OCI-LY7 (cell line): ENCODE measurements at regions not wholly inside any gene's neighbourhood (a gene's known extent, or its start where the extent isn't known, plus 50 kb on each side); places are given as distances from the start of the nearest gene placed in this dataset.

Experiments used
- BruUV-seq: library from RNA; stranded (reverse); fragments of 400-500 nt; replicated peaks from 2 replicates; lab custom pipeline; 2021; lab: Mats Ljungman, UMichigan
- CTCF ChIA-PET: fragments of 300-600 bp; sonication (Branson Sonifier 250); formaldehyde crosslinking; loops from one replicate; lab custom pipeline; 2022; ENCODE audit warnings: antibody characterized with exemption; ENCODE audit not compliant: unreplicated experiment; lab: Charles Lee
- POLR2A ChIA-PET: fragments of 300-600 bp; sonication (Branson Sonifier 250); formaldehyde crosslinking; loops from one replicate; lab custom pipeline; 2022; ENCODE audit warnings: antibody characterized with exemption; lab: Charles Lee
- DNase-seq: peaks from one replicate; pipeline ENCODE4 v3.0.0-alpha.2; 2015; ENCODE audit warnings: low spot score
- H2AFZ ChIP-seq: fragments of 200-600 bp; sonication (generic), shearing (Covaris generic); 2 replicates; pipeline ENCODE4 v1.6.1; 2014; ENCODE audit warnings: mild to moderate bottlenecking, antibody characterized with exemption, low read length, moderate library complexity
- H3K27ac ChIP-seq: fragments of 200-600 bp; sonication (generic); 2 replicates; pipeline ENCODE4 v1.5.1; 2014; ENCODE audit warnings: mixed run types, low read depth, mild to moderate bottlenecking, moderate library complexity, low read length, inconsistent platforms; ENCODE audit not compliant: poor library complexity, severe bottlenecking
- H3K36me3 ChIP-seq: fragments of 200-600 bp; sonication (generic); 2 replicates; pipeline ENCODE4 v1.6.1; 2014; ENCODE audit warnings: mild to moderate bottlenecking, antibody characterized with exemption, low read length, moderate library complexity, mixed read lengths; ENCODE audit not compliant: insufficient read depth
- H3K4me1 ChIP-seq: fragments of 200-600 bp; sonication (generic); 2 replicates; pipeline ENCODE4 v1.5.1; 2014; ENCODE audit warnings: mild to moderate bottlenecking, low read length; ENCODE audit not compliant: insufficient read depth, poor library complexity, severe bottlenecking
- H3K4me2 ChIP-seq: fragments of 200-600 bp; sonication (generic); 2 replicates; pipeline ENCODE4 v1.6.1; 2014; ENCODE audit warnings: mild to moderate bottlenecking, low read length
- H3K4me3 ChIP-seq: fragments of 200-600 bp; sonication (generic); 2 replicates; pipeline ENCODE4 v1.5.1; 2014; ENCODE audit warnings: mild to moderate bottlenecking, low read depth, low read length; ENCODE audit not compliant: poor library complexity, severe bottlenecking
- H3K79me2 ChIP-seq: fragments of 200-600 bp; sonication (generic); 2 replicates; pipeline ENCODE4 v1.6.1; 2016; ENCODE audit warnings: low read depth, mild to moderate bottlenecking, low read length, moderate library complexity, mixed read lengths; ENCODE audit not compliant: insufficient read depth
- H3K9me2 ChIP-seq: fragments of 200-600 bp; sonication (generic); 2 replicates; pipeline ENCODE4 v1.6.1; 2016; ENCODE audit warnings: mild to moderate bottlenecking, low read length, mixed read lengths; ENCODE audit not compliant: insufficient read depth
- H3K9me3 ChIP-seq: fragments of 200-600 bp; sonication (generic); 2 replicates; pipeline ENCODE4 v1.6.1; 2014; ENCODE audit warnings: mild to moderate bottlenecking, mixed run types, low read length, mixed read lengths
- H4K20me1 ChIP-seq: fragments of 200-600 bp; sonication (generic); 2 replicates; pipeline ENCODE4 v1.6.1; 2014; ENCODE audit warnings: mild to moderate bottlenecking, antibody characterized with exemption, low read length, moderate library complexity, mixed read lengths; ENCODE audit not compliant: insufficient read depth
- EZH2phosphoT487 ChIP-seq: fragments of 200-600 bp; sonication (generic); IDR thresholded peaks from 2 replicates; pipeline ENCODE4 v1.6.1; 2018; ENCODE audit warnings: low read depth, borderline replicate concordance, mild to moderate bottlenecking, mixed run types, antibody characterized with exemption, low read length, moderate library complexity, mixed read lengths
- intact Hi-C: fragments of 100-400 bp; cut with micrococcal nuclease; formaldehyde crosslinking; loops from one replicate; pipeline ENCODE4 v1.10.0; 2022; ENCODE audit not compliant: unreplicated experiment
- TF ChIP-seq, protein P1 (sequence below): fragments of 200-600 bp; sonication (generic); conservative IDR thresholded peaks from 2 replicates; pipeline ENCODE4 v1.5.1; 2014; ENCODE audit warnings: mild to moderate bottlenecking, antibody characterized with exemption, low read length, moderate library complexity, mixed read lengths

DNA sequence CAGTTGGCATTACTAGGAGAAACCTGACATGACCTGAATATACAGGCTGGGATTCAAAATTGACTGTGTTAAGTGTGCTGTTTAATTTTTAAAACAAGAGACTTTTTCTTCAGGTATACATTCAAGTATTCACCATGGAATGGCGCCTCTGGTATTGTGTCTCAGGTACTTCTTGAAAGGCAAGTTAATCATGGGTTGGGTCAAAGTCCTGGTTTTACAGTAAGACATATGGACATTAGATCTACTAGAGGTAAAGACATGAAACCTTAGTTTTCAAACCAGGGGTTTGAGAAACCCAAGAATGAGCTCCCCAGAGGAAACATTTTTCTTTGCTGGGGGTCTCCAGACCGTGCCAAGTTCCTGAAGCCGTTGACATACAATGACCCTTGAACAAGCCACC is 232.4 kb downstream of the SAMD5 start:
- ChIA-PET CTCF (no interaction called here), POLR2A (no interaction called here)
- Histone ChIP-seq H3K4me1 (no peaks in the 10 kb centered on the region), H3K36me3 (no peaks in the 10 kb centered on the region), H3K27ac (no peak overlapping the region), H3K9me3 (no peaks in the 10 kb centered on the region), H3K9me2 (no peaks in the 10 kb centered on the region), H4K20me1 (no peaks in the 10 kb centered on the region), H3K79me2 (no peaks in the 10 kb centered on the region), H2AFZ (no peak overlapping the region), H3K4me3 (no peak overlapping the region), H3K4me2 (no peak overlapping the region)
- TF ChIP-seq, protein P1, sequence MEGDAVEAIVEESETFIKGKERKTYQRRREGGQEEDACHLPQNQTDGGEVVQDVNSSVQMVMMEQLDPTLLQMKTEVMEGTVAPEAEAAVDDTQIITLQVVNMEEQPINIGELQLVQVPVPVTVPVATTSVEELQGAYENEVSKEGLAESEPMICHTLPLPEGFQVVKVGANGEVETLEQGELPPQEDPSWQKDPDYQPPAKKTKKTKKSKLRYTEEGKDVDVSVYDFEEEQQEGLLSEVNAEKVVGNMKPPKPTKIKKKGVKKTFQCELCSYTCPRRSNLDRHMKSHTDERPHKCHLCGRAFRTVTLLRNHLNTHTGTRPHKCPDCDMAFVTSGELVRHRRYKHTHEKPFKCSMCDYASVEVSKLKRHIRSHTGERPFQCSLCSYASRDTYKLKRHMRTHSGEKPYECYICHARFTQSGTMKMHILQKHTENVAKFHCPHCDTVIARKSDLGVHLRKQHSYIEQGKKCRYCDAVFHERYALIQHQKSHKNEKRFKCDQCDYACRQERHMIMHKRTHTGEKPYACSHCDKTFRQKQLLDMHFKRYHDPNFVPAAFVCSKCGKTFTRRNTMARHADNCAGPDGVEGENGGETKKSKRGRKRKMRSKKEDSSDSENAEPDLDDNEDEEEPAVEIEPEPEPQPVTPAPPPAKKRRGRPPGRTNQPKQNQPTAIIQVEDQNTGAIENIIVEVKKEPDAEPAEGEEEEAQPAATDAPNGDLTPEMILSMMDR, result no peak
- no peak for TF ChIP-seq EZH2phosphoT487
- BruUV-seq, result no TSS peak
- intact Hi-C loops, result no loop called here
- no peak for DNase-seq

DNA sequence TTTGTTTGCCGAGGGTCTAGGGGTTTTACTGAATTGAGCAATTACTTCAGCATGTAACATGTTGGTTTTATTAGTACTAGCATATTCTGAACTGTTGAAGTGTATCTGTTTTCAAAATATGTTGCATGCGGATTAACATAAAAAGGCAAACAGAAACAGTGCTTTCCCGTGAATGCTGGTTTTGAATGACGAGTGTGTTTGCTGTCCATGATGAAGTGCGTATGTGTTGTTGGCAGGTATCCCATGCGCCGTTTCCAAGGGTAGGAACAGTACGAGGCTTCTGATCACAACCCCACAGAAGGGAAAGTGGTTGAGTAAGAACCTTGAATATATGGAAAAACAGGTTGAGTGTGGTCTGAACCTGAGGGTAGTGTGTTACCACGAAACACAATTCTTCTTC is 232.9 kb downstream of the SAMD5 start:
- CTCF ChIA-PET, result interaction anchor here (0.5 kb wide), 1 partner anchor 72 kb away, joined by 3 read pairs; no protein-coding TSS in a partner anchor
- BruUV-seq, result no TSS peak
- H3K79me2 ChIP-seq, result no peaks in the 10 kb centered on the region

DNA sequence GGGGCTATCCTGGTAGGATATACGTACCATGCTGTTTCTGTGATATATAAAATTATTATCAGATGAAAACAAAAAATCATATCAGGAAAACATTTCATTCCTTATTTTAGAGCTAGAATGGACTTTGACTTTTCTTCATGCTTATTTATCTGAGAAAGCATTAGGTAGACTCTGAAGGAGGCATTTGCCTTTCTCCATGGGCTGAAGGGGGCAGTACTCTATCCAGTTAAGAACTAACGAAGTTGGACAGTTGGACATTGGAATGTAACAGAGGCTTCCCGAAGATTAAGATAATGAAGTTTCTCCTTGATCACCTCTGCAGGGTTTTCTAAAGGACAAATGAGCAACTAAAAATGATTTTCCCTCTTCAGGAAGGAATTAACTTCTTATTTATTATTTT is 233.9 kb downstream of the SAMD5 start:
- Histone ChIP-seq H4K20me1 (no peaks in the 10 kb centered on the region), H3K79me2 (no peaks in the 10 kb centered on the region), H3K4me3 (no peak overlapping the region), H3K36me3 (no peaks in the 10 kb centered on the region), H3K4me1 (no peaks in the 10 kb centered on the region), H3K27ac (no peak overlapping the region), H3K4me2 (no peak overlapping the region), H3K9me2 (no peaks in the 10 kb centered on the region), H2AFZ (no peak overlapping the region), H3K9me3 (no peaks in the 10 kb centered on the region)
- TF ChIP-seq, protein P1, result no peak
- no peak for TF ChIP-seq EZH2phosphoT487
- intact Hi-C loops, result no loop called here
- BruUV-seq, result no TSS peak
- CTCF ChIA-PET, result no interaction called here
- POLR2A ChIA-PET, result no interaction called here
- no peak for DNase-seq

More for the DNA sequence above, 232.9 kb downstream of the SAMD5 start:
- intact Hi-C loops, result no loop called here
- Histone ChIP-seq H2AFZ (no peak overlapping the region), H3K9me3 (no peaks in the 10 kb centered on the region), H4K20me1 (no peaks in the 10 kb centered on the region), H3K4me2 (no peak overlapping the region), H3K4me3 (no peak overlapping the region), H3K36me3 (no peaks in the 10 kb centered on the region), H3K4me1 (no peaks in the 10 kb centered on the region), H3K9me2 (no peaks in the 10 kb centered on the region), H3K27ac (no peak overlapping the region)
- POLR2A ChIA-PET, result interaction anchor here (0.7 kb wide), 1 partner anchor 211 kb away, joined by 3 read pairs; no protein-coding TSS in a partner anchor
- TF ChIP-seq EZH2phosphoT487, result no peak
- TF ChIP-seq, protein P1, result no peak
- DNase-seq, result no peak
